ENCODE measurements at regions not wholly inside any gene's neighbourhood (a gene's known extent, or its start where the extent isn't known, plus 50 kb on each side); places are given as distances from the start of the nearest gene placed in this dataset.

DNA sequence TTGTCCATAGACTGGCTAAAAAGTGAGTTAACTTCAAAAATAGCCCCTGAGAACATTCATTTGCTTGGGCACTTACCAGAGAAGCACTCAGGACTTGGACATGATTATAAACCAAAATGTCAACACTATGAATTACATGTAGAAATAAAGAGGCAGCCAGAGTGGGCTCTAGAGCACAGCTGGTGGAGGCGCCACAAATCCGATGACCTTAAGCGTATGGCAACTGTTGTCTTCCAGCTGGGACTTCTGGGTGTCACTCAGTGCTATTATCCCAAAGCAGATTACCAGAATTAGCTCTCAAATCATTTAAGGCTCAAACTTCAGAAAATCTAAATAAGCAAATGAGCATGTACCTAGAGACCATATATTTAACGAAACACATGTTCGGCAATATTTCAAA, 1255.5 kb upstream of the SLC10A2 start:
- H3K27me3 Mint-ChIP-seq (ENCODE audit: low read depth) = no peaks in the 10 kb centered on the region
- H3K27ac Mint-ChIP-seq (ENCODE audit: unreplicated experiment) = no peak overlapping the region
- DNase-seq (ENCODE audit: low spot score) = no peak
- TF ChIP-seq, protein P1, sequence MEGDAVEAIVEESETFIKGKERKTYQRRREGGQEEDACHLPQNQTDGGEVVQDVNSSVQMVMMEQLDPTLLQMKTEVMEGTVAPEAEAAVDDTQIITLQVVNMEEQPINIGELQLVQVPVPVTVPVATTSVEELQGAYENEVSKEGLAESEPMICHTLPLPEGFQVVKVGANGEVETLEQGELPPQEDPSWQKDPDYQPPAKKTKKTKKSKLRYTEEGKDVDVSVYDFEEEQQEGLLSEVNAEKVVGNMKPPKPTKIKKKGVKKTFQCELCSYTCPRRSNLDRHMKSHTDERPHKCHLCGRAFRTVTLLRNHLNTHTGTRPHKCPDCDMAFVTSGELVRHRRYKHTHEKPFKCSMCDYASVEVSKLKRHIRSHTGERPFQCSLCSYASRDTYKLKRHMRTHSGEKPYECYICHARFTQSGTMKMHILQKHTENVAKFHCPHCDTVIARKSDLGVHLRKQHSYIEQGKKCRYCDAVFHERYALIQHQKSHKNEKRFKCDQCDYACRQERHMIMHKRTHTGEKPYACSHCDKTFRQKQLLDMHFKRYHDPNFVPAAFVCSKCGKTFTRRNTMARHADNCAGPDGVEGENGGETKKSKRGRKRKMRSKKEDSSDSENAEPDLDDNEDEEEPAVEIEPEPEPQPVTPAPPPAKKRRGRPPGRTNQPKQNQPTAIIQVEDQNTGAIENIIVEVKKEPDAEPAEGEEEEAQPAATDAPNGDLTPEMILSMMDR (IDR thresholded peaks at IDR 0.05) = no peak
- peaks cover 2% of the 10 kb centered on the region for H3K36me3 Mint-ChIP-seq (ENCODE audit: low read depth)
- peaks cover 3% of the 10 kb centered on the region for H3K9me3 Mint-ChIP-seq (ENCODE audit: low read depth)
- H3K4me3 Mint-ChIP-seq (ENCODE audit: unreplicated experiment) = no peak overlapping the region
- peaks cover 13% of the 10 kb centered on the region for H3K4me1 Mint-ChIP-seq (ENCODE audit: low read depth)

DNA sequence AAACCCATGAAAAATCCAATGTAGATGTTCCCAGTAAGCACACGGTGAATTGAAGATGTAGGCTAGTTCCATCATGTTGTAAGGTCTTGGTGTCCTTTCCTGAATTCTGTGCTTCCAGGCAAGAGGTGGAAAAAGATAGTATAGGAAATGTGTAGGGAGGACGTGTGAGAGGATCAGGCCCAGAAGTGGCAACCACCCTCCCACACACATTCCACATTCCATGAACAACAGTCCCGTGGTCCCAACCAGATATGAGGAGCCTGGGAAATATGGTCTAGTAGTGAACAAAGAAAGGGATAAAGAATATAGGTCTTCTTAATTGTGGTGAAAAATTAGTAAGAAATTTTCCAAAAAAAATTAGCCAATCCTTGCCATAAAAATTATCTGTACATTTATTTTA, 1254.2 kb upstream of the SLC10A2 start:
- H3K27me3 Mint-ChIP-seq (ENCODE audit: low read depth) = no peaks in the 10 kb centered on the region
- TF ChIP-seq, protein P1 (IDR thresholded peaks at IDR 0.05) = no peak
- H3K4me1 Mint-ChIP-seq (ENCODE audit: low read depth) = peaks cover 24% of the 10 kb centered on the region
- peaks cover 2% of the 10 kb centered on the region for H3K36me3 Mint-ChIP-seq (ENCODE audit: low read depth)
- H3K9me3 Mint-ChIP-seq (ENCODE audit: low read depth) = peaks cover 3% of the 10 kb centered on the region
- DNase-seq (ENCODE audit: low spot score) = no peak
- H3K27ac Mint-ChIP-seq (ENCODE audit: unreplicated experiment) = no peak overlapping the region
- no peak overlapping the region for H3K4me3 Mint-ChIP-seq (ENCODE audit: unreplicated experiment)

DNA sequence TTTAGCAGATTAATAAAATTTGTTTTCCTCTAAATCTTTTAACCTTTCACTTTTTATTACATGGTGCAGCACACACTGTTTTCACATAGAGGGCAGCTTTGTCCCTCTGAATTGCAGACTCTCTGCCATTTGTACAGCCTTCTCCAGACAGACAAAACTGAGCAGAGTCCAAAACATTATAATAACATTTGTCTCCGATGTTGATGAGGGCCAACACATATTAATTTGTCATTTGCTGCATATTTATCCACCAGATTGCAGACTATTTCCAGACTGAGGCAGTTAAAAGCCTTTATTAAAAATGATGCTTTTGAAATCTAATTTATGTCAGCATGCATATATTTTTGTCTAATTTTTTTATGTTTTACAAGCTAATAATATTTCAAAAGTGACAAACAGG, 1251.9 kb upstream of the SLC10A2 start:
- Mint-ChIP-seq H3K27me3 (ENCODE audit: low read depth) (no peaks in the 10 kb centered on the region), H3K27ac (ENCODE audit: unreplicated experiment) (no peak overlapping the region), H3K4me3 (ENCODE audit: unreplicated experiment) (no peak overlapping the region), H3K4me1 (ENCODE audit: low read depth) (peaks cover 32% of the 10 kb centered on the region), H3K9me3 (ENCODE audit: low read depth) (peaks cover 13% of the 10 kb centered on the region), H3K36me3 (ENCODE audit: low read depth) (peaks cover 2% of the 10 kb centered on the region)
- DNase-seq (ENCODE audit: low spot score) = no peak
- TF ChIP-seq, protein P1 (IDR thresholded peaks at IDR 0.05) = peak; percentile 86

DNA sequence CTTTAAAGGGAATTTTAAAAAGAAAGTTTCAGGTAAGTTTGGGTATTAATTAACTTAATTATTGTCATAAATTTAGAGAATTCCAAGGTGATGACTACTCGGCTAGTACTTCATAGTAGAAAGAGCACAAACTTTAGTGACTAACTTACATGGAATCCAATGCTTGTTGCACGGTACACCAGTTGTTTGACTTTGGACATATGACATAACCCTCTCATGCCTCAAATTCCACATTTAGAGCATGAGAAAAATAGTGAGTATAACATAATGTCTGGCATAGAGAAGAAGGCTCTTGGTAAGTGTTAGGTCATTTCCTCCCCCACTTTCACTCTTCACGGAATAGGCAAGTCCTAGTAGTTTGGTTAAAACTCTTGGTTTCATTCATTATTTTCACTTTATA, 1249.4 kb upstream of the SLC10A2 start:
- Mint-ChIP-seq H3K4me3 (ENCODE audit: unreplicated experiment) (no peak overlapping the region), H3K4me1 (ENCODE audit: low read depth) (peaks cover 32% of the 10 kb centered on the region), H3K27ac (ENCODE audit: unreplicated experiment) (peak overlapping the region; percentile 92), H3K36me3 (ENCODE audit: low read depth) (peaks cover 2% of the 10 kb centered on the region), H3K9me3 (ENCODE audit: low read depth) (peaks cover 13% of the 10 kb centered on the region), H3K27me3 (ENCODE audit: low read depth) (no peaks in the 10 kb centered on the region)
- DNase-seq (ENCODE audit: low spot score) = no peak
- TF ChIP-seq, protein P1 (IDR thresholded peaks at IDR 0.05) = no peak

DNA sequence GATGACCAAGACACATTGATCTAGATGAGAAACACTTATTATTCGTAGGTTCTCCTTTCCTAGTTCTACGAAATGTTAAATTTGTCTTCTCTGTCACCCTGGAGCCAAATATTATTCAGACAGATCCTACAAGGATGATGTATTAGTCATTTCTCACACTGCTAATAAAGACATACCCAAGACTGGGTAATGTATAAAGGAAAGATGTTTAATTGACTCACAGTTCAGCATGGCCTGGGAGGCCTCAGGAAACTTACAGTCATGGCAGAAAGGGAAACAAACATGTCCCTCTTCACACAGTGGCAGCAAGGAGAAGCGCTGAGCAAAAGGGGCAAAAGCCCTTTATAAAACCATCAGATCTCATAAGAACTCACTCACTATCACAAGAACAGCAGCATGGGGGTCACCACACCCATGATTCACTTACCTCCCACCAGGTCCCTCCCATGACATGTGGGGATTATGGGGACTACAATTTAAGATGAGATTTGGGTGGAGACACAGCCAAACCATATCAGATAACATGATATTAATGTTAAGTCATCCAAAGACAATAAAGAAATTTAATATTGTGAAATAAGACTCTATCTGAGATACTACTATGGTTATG, 1248.8 kb upstream of the SLC10A2 start:
- Mint-ChIP-seq H3K27me3 (ENCODE audit: low read depth) (no peaks in the 10 kb centered on the region), H3K4me3 (ENCODE audit: unreplicated experiment) (no peak overlapping the region), H3K4me1 (ENCODE audit: low read depth) (peaks cover 28% of the 10 kb centered on the region), H3K36me3 (ENCODE audit: low read depth) (no peaks in the 10 kb centered on the region), H3K9me3 (ENCODE audit: low read depth) (peaks cover 10% of the 10 kb centered on the region), H3K27ac (ENCODE audit: unreplicated experiment) (peak overlapping the region; percentile 92)
- TF ChIP-seq, protein P1 (IDR thresholded peaks at IDR 0.05) = no peak
- DNase-seq (ENCODE audit: low spot score) = no peak

All from chondrocyte (in vitro differentiated cells).